AG09309 (cell line): ENCODE measurements at regions not wholly inside any gene's neighbourhood (a gene's known extent, or its start where the extent isn't known, plus 50 kb on each side); places are given as distances from the start of the nearest gene placed in this dataset.
"Not testable (repeated sequence)": the region's sequence is repeated elsewhere in the genome, so short reads cannot be mapped to it uniquely, and the experiment has no call there.

Experiments
- DNase-seq: peaks from one replicate; pipeline ENCODE4 v3.0.0-alpha.2; 2010; ENCODE audit warnings: low read depth
- H3K4me3 ChIP-seq: 2 replicates; pipeline ENCODE4 v1.5.1; 2011; ENCODE audit warnings: mild to moderate bottlenecking, low read depth, low read length, moderate library complexity; ENCODE audit not compliant: control insufficient read depth
- CTCF ChIP-seq: IDR thresholded peaks from 2 replicates; pipeline ENCODE4 v1.5.1; 2011; ENCODE audit warnings: mild to moderate bottlenecking, low read depth, low read length, inconsistent platforms; ENCODE audit not compliant: insufficient read depth, control insufficient read depth; ENCODE audit errors: missing control alignments

- H3K4me3 ChIP-seq = no peak overlapping the region
- no peak for DNase-seq
- no peak for TF ChIP-seq CTCF
These were observed 156.6 kb downstream of the SKIDA1 start for GRCh38 chr10:21368728-21369425.

GRCh38 chr10:21368022-21368582 lies 157.4 kb downstream of the SKIDA1 start:
- H3K4me3 ChIP-seq = no peak overlapping the region
- TF ChIP-seq CTCF = no peak
- no peak for DNase-seq

GRCh38 chr10:21366108-21366507 lies 159.4 kb downstream of the SKIDA1 start:
- not testable (repeated sequence) for H3K4me3 ChIP-seq, DNase-seq

GRCh38 chr10:21364196-21365114 lies 161.0 kb downstream of the SKIDA1 start:
- no peak for TF ChIP-seq CTCF
- no peak overlapping the region for H3K4me3 ChIP-seq
- DNase-seq = peak; percentile 52

GRCh38 chr10:21363731-21364104 lies 161.8 kb downstream of the SKIDA1 start:
- TF ChIP-seq CTCF = no peak
- no peak overlapping the region for H3K4me3 ChIP-seq
- no peak for DNase-seq

GRCh38 chr10:21363092-21363730 lies 162.3 kb downstream of the SKIDA1 start:
- no peak overlapping the region for H3K4me3 ChIP-seq
- no peak for TF ChIP-seq CTCF
- no peak for DNase-seq
